Dedifferentiated amniotic fluid mesenchymal stem cell (primary cell): ENCODE measurements at regions not wholly inside any gene's neighbourhood (a gene's known extent, or its start where the extent isn't known, plus 50 kb on each side); places are given as distances from the start of the nearest gene placed in this dataset.

Experiments used
- DNase-seq: peaks from one replicate; pipeline ENCODE4 v3.0.0-alpha.2; 2016; ENCODE audit errors: extremely low spot score

DNA sequence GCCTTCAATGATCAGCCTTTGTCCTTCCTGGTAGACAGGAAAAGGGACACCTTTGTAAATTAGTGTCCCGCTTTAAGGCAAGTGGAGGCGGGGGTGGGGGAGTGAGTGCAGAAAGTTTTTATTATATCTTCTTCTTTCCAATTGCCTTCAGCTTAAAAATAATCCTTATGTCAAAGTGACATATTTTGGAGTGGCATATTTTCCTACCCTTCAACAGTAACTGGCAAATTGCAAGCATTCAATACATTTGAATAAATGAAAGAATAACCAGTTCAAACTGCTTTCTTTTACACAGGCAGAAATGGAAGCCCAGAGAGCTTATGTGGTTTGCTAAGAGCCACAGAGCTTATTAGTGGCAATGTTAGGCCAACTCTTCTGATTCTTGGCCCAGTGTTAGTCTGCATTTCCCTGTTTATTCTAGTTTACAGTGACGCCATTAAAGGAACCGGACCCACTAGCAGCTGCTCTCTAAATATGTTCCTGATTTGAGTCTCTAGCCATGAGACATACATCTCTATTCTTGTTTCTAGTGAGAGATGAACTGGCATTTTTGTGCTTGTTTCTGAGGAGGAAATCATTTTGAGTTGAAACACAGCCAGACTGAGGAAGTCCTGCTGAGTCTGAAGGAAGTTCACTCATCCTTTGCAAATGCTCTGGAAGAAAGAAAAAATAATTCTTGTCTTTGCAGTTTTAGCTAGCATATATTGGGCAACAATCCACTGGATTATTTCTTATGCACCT is 468.7 kb downstream of the NOVA1 start:
- no peak for DNase-seq

DNA sequence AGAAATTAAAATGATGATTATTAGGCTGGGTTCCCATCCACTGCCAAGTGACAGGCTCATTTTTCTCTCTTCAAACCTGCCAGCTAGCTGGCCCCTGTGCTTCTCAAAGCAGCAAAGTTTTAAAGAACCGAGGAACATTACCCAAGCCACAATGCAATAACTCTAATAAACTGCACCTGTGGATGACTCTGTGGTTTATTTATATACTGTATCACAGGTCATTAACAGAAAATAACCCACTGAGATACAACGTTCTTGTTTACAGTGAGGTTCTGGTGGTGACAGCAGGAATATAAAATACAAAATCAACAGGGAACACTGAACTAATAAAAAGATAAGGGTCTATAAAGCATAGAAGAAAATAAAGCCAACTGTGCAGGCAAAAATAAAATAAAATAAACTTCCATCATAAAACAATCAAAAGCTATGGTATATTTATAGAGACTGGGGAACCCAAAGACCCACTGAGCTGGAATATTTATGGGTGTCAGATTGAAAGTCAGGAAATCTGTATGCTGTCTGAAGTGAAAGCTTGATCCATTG is 472.9 kb downstream of the NOVA1 start:
- no peak for DNase-seq

DNA sequence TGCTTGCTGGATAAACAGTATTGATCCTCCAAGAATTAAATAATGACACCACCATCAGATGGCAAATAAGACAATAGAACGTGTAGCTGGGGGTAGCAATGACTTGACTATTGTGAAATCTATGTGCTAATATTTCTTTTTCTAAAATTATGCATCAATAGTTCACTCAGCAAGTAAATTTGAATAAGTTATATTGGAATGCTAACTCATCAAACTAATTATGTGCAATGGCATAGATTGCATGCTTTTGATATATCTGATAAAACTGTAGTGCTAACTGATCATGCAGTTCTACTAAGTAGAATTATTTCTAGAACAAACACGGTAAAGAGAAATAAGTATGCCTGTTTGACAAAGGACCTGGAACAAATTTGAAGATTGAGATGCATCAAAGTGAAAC is 474.4 kb downstream of the NOVA1 start:
- no peak for DNase-seq

DNA sequence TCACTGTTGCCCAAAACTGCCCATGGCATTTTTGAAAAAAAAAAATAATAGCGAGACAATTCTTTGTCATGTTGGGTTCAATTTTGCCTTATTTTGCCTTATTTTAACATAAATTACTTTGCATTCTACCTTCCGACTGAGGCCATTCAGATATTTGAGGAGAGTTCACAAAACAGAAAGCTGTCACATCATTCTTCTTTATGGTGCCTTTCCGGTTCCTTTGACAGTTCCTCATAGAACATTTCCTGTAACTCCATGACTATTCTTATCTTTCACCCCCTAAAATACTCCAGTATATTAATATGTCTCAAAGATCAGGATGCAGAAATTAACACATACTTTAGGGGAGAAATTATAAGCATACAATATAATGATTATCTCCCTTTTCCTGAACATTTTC is 476.7 kb downstream of the NOVA1 start:
- no peak for DNase-seq

DNA sequence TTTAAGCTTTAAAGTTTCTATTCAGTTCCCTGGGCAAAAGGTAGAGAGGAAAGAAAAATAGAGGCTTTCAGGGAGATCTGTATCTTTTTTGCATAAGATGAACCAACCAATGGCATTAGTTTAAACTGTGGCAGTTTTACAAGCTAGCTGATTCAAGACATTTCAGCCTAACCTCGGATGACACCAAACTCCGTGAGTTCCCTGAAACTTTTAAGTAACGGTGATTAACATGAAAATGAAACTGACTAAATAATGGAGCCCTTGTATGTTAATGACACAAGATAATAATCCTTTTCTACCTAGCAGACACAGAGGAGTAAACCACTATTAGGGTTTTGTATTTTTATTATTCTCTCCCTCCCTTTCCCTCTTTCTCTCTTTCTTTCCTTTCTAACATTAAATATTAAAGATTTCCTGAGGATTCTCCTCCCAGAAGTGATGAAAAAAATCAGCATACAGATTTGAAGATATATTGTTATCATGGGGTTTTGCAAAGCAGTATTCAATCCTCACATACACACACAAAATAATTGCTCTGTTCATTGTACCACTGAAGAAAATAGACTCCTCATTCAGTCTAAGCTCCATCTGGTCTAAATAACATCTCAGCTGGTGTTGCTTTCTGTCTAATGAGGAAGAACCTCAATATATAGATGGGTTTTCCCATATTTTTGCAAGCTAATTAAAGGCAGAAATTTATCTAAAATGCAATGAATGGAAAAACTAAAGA is 483.8 kb downstream of the NOVA1 start:
- no peak for DNase-seq

DNA sequence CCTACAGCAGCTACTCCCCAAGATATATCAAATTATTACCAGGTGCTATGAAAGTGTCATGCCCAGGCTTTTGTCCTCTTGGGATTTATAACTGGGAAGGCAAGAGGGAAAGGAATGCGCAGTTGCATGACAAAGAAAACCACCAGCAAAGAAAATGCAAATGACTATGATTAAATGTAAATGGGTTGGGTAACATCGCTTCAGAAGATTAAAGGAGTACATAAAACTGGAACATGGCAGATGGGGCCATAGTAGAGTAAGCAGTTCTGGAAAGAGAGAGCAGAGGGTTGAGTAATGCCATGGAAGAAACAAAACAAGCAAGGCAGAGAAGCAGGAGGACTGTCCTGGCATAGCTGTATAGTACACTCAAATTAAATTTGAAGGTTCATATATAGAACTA is 493.1 kb downstream of the NOVA1 start:
- no peak for DNase-seq

DNA sequence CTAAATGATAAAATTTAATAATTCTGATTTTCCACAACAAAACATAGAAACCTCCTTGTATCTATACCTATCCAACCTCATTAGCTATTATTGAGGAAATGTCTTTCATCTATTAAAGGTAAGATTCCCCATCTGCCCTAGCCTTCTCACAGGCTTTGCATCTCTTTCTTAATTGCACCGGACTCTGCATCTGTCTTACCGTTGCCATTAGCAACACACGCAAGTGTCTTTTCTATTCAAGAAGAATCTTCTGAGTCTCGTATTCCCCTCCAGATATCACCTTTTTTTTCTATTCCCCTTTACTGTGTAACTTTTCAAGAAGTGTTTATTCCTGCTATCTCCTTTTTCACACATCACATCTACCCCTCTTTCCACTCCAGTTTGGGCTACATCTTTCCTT is 500.0 kb downstream of the NOVA1 start:
- no peak for DNase-seq

DNA sequence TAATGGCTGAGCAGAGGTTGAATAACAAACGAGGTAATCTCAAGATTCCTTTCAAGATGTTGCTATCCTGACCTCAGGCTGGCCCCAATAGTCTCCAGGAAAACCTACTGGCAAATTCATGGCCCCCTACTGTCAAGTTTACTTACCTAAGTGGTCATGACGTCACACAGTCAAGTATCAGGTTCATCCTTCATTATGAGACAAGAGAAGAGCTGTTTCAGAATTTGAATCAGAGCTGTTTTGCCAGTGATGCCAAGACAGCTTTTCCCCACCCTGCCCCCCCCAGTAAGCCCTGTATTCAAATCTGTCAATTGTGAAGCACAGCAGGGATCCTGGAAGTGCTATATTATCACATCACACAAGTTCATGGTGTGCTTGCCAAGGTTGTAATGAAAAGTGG is 509.6 kb downstream of the NOVA1 start:
- DNase-seq: no peak

DNA sequence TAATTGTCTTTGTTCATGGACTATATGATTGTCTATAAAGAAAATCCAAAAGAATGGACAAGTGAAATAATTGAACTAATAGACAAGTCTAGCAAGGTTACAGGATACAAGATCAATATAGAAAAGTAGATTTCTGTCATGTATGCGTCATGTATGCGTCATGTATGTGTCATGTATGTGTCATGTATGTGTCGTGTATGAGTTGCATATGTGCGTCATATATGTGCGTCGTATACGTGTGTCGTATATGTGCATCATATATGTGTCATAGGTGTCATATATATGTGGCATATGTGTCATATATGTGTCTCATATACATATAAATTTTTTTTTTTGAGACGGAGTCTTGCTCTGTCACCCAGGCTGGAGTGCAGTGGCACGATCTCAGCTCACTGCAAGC is 516.8 kb downstream of the NOVA1 start:
- DNase-seq: no peak

DNA sequence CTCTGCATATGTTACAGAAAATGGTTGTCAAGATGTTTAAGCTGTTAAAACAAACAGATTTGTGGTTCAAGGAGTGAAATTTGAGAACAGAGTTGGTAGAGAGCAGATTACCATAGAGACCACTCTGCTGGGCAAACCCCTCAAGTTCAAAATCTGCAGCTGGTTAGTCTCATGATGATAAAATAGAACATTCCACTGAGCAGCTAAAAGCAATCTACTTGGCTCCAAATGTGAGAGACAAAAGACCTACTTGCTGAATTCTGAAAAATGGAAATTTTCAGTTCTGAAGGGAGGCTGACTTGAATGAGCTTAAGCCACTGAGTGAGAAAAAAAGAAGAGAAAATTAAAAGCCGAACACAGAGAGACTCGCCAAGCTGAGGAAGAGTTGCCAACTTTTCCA is 519.3 kb downstream of the NOVA1 start:
- no peak for DNase-seq

DNA sequence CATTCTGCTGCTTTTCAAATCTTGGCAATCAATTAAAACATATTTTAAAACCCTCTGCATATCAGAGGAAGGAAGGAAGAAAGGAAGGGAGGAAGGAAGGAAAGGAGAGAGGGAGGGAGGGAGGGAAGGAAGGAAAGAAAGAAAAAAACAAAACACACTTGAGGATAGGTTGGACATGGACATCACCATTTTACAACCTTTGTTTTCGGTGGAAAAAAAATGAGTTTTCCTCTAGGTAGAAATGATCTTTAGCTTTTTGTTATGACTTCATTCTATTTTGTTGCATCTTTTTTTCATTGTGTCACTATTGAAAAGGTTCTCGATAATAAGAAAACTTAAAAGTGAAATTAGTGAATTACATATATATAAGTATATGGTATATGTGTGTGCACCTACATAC is 522.9 kb downstream of the NOVA1 start:
- DNase-seq: no peak

DNA sequence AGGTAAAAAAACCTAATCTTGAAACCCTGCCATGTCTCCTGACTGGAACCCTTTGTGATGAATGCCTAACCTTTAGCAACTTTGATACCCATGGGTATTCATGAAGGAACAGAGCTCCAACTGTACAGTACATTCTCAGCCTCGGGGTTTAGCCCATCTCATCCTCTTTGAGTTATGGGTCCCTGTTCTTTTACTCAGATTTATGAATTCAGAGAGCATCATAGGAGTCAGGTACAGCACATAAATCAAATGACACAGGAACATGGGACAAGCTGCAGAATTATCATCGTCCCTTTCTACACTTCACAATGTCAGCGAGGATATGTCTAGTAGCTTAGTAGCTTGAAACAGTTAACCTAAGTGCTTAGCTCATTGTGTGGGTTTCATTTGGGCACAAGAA is 527.4 kb downstream of the NOVA1 start:
- DNase-seq: no peak

DNA sequence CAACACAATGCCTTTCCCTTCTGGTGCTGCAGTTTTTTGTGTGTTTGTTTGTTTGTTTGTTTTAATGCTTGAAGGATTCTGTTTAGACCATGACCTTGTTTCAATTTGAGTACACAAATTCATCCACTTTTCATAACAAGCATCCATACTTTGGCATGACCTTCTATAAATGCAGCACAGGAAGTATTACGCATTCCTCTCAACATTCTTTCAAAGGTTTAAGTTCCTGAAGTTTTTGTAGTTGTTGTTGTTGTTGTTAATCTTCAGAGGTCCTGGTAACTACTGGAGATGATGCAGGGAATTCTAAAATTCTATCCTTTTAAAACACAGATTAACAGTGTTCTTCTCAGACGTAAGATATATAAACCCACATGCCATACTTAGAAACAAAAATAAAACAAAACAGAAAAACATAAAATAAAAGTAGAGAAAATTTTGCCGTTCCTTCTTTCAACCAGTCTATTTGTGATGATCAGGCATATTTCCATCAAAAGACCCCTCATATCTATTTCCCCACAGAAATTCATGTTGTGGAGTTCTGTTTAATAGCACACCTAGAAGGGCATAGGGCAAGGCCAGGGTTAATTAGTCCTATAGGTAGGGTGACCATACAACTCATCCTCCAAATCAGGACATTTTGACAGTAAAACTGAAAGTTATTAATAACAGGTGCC is 529.9 kb downstream of the NOVA1 start:
- DNase-seq: no peak

DNA sequence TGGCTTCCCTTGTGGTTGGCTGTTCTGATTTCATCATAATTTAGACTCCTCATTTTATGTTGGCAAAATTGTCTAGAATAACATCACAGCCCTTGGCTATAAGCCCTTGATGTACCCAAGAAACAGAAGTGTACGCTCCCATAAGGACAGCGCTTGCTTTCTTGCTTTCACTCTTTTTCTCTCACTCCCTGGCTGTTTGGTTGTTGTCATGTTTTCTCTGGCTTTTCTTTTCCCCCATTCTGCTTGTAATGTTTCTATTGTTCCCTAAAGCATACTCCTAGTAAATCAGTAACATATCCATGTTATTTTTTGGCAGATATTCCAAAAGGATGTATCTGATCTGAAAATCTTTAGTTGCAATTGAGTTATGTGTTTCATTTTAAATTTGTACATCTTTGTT is 530.5 kb downstream of the NOVA1 start:
- DNase-seq: no peak

DNA sequence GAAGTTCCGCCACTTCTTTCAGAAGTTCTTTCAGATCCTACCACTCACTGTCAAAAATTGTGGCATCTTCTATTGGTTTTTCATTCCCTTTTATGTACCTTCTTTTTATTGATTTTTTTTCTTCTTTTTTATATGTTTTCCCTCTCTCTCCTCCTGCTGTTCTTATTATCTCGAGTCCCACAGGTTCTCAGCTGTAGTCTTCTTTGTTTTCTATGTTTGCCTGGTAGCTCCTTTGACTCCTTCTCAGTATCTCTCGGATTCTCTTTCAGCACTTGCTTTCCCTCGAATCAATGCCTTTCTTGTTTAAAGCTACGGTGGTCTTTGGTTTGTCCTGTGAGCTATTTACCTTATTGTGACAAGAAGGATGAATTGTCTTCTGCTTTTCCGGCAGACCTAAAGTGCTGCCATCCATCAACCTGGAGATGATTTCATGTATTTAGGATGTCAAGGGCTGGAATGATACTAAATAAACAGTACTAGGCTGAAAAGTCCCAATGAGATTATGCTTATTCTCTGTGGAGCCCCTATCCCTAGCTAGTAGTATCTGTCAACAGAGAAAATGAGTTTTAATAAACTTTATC is 541.7 kb downstream of the NOVA1 start:
- DNase-seq: no peak

DNA sequence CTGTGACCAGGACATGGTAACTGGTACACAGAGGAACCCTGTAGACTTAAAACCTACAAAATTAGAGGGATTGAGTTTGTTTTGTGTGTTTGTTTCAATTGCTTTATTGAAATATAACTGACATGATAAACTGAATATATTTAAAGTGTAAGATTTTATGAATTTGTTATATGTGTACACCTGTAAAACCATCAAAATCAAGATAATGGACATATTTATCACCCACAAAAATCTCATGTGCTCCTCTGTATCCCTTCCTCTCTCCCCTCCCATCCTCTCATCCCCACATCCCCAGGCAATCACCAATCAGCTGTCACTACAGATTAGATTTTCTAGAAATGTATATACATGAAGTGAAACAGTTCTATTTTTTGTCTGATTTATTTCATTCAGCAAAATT is 565.5 kb downstream of the NOVA1 start:
- no peak for DNase-seq

DNA sequence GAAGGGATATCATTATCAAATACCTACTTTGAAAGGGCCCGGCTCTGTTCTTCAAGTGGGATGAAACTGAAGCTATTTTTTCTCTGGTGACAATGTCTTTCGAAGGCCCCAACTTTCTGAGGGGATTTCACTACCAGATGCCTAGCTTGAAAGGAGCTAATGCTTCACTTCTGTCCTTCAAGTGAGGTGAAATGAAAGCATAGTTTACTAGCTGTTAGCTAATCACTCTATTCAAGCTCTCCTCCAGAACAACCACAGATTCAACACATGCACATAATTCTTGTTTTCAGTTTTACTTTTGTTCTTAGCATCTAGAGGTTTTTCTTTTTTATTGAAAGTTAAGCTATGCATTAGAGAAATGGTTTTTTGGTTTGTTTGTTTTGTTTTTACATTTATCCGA is 571.4 kb downstream of the NOVA1 start:
- no peak for DNase-seq

DNA sequence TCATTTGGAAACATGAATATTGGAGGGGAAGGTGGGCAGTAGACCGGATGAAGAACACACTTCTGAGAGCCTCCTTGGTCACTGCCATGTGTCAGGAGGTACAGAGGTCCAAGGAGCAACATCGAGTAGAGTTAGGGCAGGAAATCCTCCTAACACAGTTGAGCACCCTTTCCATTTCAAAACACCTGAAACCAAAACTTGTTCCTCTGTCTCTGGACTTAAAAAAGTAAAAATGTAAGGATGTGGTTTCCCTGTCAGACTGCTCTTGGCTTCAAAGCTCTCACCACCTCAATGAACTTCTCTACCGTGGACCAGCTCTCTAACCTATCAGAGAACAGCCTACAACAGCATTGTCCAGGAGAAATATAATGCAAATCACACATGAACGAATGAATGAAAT is 573.9 kb downstream of the NOVA1 start:
- no peak for DNase-seq

DNA sequence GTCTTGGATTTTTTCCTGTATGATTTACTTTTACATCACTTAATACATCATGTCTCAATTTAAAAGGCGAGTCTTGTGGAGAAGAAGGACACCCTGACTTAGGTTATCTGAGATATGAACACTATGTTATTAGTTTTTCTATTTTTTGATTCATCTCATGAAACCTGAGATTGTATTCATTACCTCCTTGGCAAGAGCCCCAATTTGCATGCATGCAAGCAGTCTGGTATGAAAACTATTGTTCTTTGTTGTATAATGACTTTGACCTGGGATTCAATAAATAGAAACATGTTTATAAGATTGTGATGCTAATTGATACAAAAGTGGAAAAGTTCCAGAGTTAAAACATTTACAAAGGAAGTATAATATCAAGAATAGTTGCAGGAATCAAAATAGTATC is 576.1 kb downstream of the NOVA1 start:
- DNase-seq: no peak

DNA sequence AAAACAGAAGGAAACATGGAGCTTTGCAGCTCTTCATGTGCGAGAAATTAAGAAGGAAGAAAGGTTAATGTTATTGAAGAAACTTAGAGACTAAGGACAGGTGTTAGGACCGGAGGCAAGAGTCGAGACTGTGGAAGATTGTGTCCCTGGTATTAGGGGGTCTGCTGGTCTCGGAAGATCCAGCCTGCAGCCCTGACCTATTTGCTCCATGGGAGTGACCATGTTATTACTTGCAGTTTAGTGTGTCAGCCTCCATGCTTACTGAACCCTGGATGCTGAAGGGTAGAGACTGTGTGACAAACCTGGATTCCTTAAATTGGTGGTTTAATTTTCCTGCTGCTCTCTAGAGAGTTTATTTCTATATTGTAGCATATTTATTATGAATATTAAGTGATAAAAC is 580.6 kb downstream of the NOVA1 start:
- DNase-seq: no peak

DNA sequence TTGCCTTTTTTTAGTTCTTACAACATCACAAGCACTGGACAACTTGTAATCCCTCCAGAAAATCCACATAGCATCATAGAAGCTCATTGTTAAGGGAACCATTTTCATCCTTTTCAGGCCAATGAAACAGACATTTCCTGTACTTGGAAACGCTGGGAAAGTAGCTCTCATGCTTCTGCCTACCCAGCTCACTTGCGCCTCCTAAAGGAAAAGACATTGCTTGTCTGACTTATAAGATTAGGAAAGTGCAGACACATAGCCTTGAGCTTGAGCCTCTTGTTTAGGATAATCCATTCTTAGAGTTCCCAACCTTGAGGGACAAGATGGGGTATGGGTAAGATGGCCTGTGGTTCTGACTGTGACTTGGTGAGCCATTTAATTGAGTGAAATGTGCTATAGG is 589.5 kb downstream of the NOVA1 start:
- DNase-seq: no peak

DNA sequence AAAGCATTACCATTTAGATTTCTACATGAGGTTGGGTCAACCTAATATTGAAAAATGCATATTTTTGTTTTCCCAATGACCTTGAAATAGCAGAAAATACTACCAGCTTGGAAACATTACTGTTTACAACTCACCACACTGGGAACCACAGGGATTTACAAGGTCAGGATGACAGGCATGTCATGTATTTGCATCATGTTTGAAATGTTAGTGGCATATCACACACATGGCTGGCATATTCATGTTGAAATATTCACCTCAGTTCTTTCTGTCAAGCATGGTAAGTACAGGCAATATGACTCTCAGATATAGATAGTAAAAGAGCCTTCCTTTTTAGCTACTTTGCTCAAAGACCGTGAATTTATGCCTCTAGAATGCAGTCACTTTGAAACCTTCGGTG is 593.5 kb downstream of the NOVA1 start:
- no peak for DNase-seq

DNA sequence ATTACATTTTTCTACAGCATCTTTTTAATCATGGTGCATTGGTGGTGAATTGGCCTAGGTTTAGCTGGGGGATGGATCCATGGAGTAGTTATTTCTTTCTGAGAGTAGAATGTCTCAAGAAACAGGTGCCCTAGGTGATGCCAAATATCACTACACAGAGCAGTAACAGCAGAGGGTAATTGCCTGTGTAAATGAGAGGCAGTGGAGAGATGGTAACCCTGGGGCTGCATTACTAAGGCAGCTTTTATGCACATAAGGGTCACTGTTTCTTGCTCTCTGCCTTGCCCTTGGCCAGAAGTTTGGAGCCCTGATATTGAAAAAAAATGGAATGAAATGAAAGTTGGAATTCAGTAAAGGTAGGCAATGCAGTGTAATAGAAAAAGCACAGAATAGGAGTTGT is 604.0 kb downstream of the NOVA1 start:
- no peak for DNase-seq
